ENCODE measurements at regions not wholly inside any gene's neighbourhood (a gene's known extent, or its start where the extent isn't known, plus 50 kb on each side); places are given as distances from the start of the nearest gene placed in this dataset.

- Histone ChIP-seq H3K27ac (ENCODE audit: low read depth, low read length) (no peak overlapping the region), H3K4me1 (ENCODE audit: insufficient read depth, low read length) (no peaks in the 10 kb centered on the region), H3K9me3 (ENCODE audit: control insufficient read depth in 1 of 2, low read length in 2 of 2) (no peaks in the 10 kb centered on the region), H3K4me3 (ENCODE audit: low read length in 2 of 2) (no peak overlapping the region), H3K36me3 (ENCODE audit: insufficient read depth, low read length) (no peaks in the 10 kb centered on the region), H3K27me3 (ENCODE audit: insufficient read depth, low read length) (no peaks in the 10 kb centered on the region)
- Mint-ChIP-seq H3K9me3 (peaks cover 0 to 4% (median 2%) of the 10 kb centered on the region in 8 donors), H3K36me3 (no peaks in the 10 kb centered on the region), H3K27me3 (peaks cover 0 to 2% of the 10 kb centered on the region in 2 donors), H3K27ac (no peak overlapping the region), H3K4me3 (no peak overlapping the region), H3K4me1 (no peaks in the 10 kb centered on the region)
- intact Hi-C loops (cut with micrococcal nuclease) = no loop called here
- DNase-seq = no peak
- ChIA-PET POLR2A (ENCODE audit: partially characterized antibody) (no interaction called here), CTCF (ENCODE audit: partially characterized antibody) (no interaction called here)
Observed at GRCh38 chr2:222115296-222115695, 183.5 kb downstream of the PAX3 start.

GRCh38 chr2:222108957-222109585 is 189.7 kb downstream of the PAX3 start:
- Mint-ChIP-seq H3K27ac (no peak overlapping the region), H3K4me3 (no peak overlapping the region), H3K4me1 (no peaks in the 10 kb centered on the region), H3K27me3 (peaks cover 2 to 5% of the 10 kb centered on the region in 2 donors), H3K9me3 (peaks cover 0 to 2% (median 0%) of the 10 kb centered on the region in 8 donors), H3K36me3 (no peaks in the 10 kb centered on the region)
- DNase-seq = no peak
- intact Hi-C loops (cut with micrococcal nuclease) = no loop called here
- Histone ChIP-seq H3K4me1 (ENCODE audit: insufficient read depth, low read length) (no peaks in the 10 kb centered on the region), H3K36me3 (ENCODE audit: insufficient read depth, low read length) (no peaks in the 10 kb centered on the region), H3K27me3 (ENCODE audit: insufficient read depth, low read length) (no peaks in the 10 kb centered on the region), H3K9me3 (ENCODE audit: control insufficient read depth in 1 of 2, low read length in 2 of 2) (no peaks in the 10 kb centered on the region), H3K27ac (ENCODE audit: low read depth, low read length) (no peak overlapping the region), H3K4me3 (ENCODE audit: low read length in 2 of 2) (no peak overlapping the region)
- ChIA-PET POLR2A (ENCODE audit: partially characterized antibody) (no interaction called here), CTCF (ENCODE audit: partially characterized antibody) (no interaction called here)

- no peak overlapping the region for H3K4me3 Mint-ChIP-seq
Observed at GRCh38 chr2:222108497-222108896, 190.3 kb downstream of the PAX3 start.

GRCh38 chr2:222105046-222105445 is 193.8 kb downstream of the PAX3 start:
- Histone ChIP-seq H3K9me3 (ENCODE audit: control insufficient read depth in 1 of 2, low read length in 2 of 2) (no peaks in the 10 kb centered on the region), H3K27me3 (ENCODE audit: insufficient read depth, low read length) (no peaks in the 10 kb centered on the region), H3K4me3 (ENCODE audit: low read length in 2 of 2) (no peak overlapping the region), H3K4me1 (ENCODE audit: insufficient read depth, low read length) (no peaks in the 10 kb centered on the region), H3K27ac (ENCODE audit: low read depth, low read length) (no peak overlapping the region), H3K36me3 (ENCODE audit: insufficient read depth, low read length) (no peaks in the 10 kb centered on the region)
- Mint-ChIP-seq H3K9me3 (no peaks in the 10 kb centered on the region), H3K36me3 (no peaks in the 10 kb centered on the region), H3K4me1 (no peaks in the 10 kb centered on the region), H3K27me3 (peaks cover 2 to 5% of the 10 kb centered on the region in 2 donors), H3K27ac (no peak overlapping the region), H3K4me3 (no peak overlapping the region)
- DNase-seq = no peak
- intact Hi-C loops (cut with micrococcal nuclease) = no loop called here
- CTCF ChIA-PET (ENCODE audit: partially characterized antibody) = no interaction called here
- POLR2A ChIA-PET (ENCODE audit: partially characterized antibody) = no interaction called here

More at GRCh38 chr2:222108497-222108896, 190.3 kb downstream of the PAX3 start:
- Mint-ChIP-seq H3K36me3 (no peaks in the 10 kb centered on the region), H3K9me3 (peaks cover 0 to 2% (median 0%) of the 10 kb centered on the region in 8 donors), H3K27me3 (peaks cover 2 to 5% of the 10 kb centered on the region in 2 donors), H3K27ac (no peak overlapping the region), H3K4me1 (no peaks in the 10 kb centered on the region)
- no peak for DNase-seq
- no peak overlapping the region for H3K27ac ChIP-seq (ENCODE audit: low read depth, low read length)
- no peaks in the 10 kb centered on the region for H3K9me3 ChIP-seq (ENCODE audit: control insufficient read depth in 1 of 2, low read length in 2 of 2)
- CTCF ChIA-PET (ENCODE audit: partially characterized antibody) = no interaction called here
- no peak overlapping the region for H3K4me3 ChIP-seq (ENCODE audit: low read length in 2 of 2)
- no peaks in the 10 kb centered on the region for H3K27me3 ChIP-seq (ENCODE audit: insufficient read depth, low read length)
- H3K4me1 ChIP-seq (ENCODE audit: insufficient read depth, low read length) = no peaks in the 10 kb centered on the region
- H3K36me3 ChIP-seq (ENCODE audit: insufficient read depth, low read length) = no peaks in the 10 kb centered on the region
- intact Hi-C loops (cut with micrococcal nuclease) = no loop called here
- POLR2A ChIA-PET (ENCODE audit: partially characterized antibody) = no interaction called here

- Histone ChIP-seq H3K36me3 (ENCODE audit: insufficient read depth, low read length) (no peaks in the 10 kb centered on the region), H3K27me3 (ENCODE audit: insufficient read depth, low read length) (no peaks in the 10 kb centered on the region), H3K4me1 (ENCODE audit: insufficient read depth, low read length) (no peaks in the 10 kb centered on the region), H3K9me3 (ENCODE audit: control insufficient read depth in 1 of 2, low read length in 2 of 2) (no peaks in the 10 kb centered on the region), H3K27ac (ENCODE audit: low read depth, low read length) (no peak overlapping the region), H3K4me3 (ENCODE audit: low read length in 2 of 2) (no peak overlapping the region)
- intact Hi-C loops (cut with micrococcal nuclease) = no loop called here
- Mint-ChIP-seq H3K27me3 (peaks cover 2 to 6% of the 10 kb centered on the region in 2 donors), H3K4me3 (no peak overlapping the region), H3K36me3 (no peaks in the 10 kb centered on the region), H3K9me3 (peaks cover 0 to 3% (median 0%) of the 10 kb centered on the region in 8 donors), H3K4me1 (no peaks in the 10 kb centered on the region), H3K27ac (no peak overlapping the region)
- CTCF ChIA-PET (ENCODE audit: partially characterized antibody) = no interaction called here
- POLR2A ChIA-PET (ENCODE audit: partially characterized antibody) = no interaction called here
- DNase-seq = no peak
Observed at GRCh38 chr2:222102575-222103349, 196.0 kb downstream of the PAX3 start.

GRCh38 chr2:222100704-222101699 is 197.8 kb downstream of the PAX3 start:
- H3K36me3 ChIP-seq (ENCODE audit: insufficient read depth, low read length) = no peaks in the 10 kb centered on the region
- H3K4me1 Mint-ChIP-seq = no peaks in the 10 kb centered on the region
- H3K27ac Mint-ChIP-seq = no peak overlapping the region
- H3K27me3 Mint-ChIP-seq = peaks cover 3 to 6% of the 10 kb centered on the region in 2 donors
- peaks cover 0 to 3% (median 0%) of the 10 kb centered on the region in 8 donors for H3K9me3 Mint-ChIP-seq
- H3K27me3 ChIP-seq (ENCODE audit: insufficient read depth, low read length) = no peaks in the 10 kb centered on the region
- H3K27ac ChIP-seq (ENCODE audit: low read depth, low read length) = no peak overlapping the region
- POLR2A ChIA-PET (ENCODE audit: partially characterized antibody) = no interaction called here
- no peaks in the 10 kb centered on the region for H3K9me3 ChIP-seq (ENCODE audit: control insufficient read depth in 1 of 2, low read length in 2 of 2)
- DNase-seq = no peak
- H3K36me3 Mint-ChIP-seq = no peaks in the 10 kb centered on the region
- no peak overlapping the region for H3K4me3 ChIP-seq (ENCODE audit: low read length in 2 of 2)
- intact Hi-C loops (cut with micrococcal nuclease) = no loop called here
- CTCF ChIA-PET (ENCODE audit: partially characterized antibody) = no interaction called here
- no peaks in the 10 kb centered on the region for H3K4me1 ChIP-seq (ENCODE audit: insufficient read depth, low read length)
- H3K4me3 Mint-ChIP-seq = no peak overlapping the region

- H3K4me3 Mint-ChIP-seq = no peak overlapping the region
- no peak for DNase-seq
- Histone ChIP-seq H3K36me3 (ENCODE audit: insufficient read depth, low read length) (no peaks in the 10 kb centered on the region), H3K27ac (ENCODE audit: low read depth, low read length) (no peak overlapping the region), H3K9me3 (ENCODE audit: control insufficient read depth in 1 of 2, low read length in 2 of 2) (no peaks in the 10 kb centered on the region), H3K4me1 (ENCODE audit: insufficient read depth, low read length) (no peaks in the 10 kb centered on the region), H3K27me3 (ENCODE audit: insufficient read depth, low read length) (no peaks in the 10 kb centered on the region), H3K4me3 (ENCODE audit: low read length in 2 of 2) (no peak overlapping the region)
- H3K36me3 Mint-ChIP-seq = no peaks in the 10 kb centered on the region
- ChIA-PET POLR2A (ENCODE audit: partially characterized antibody) (no interaction called here), CTCF (ENCODE audit: partially characterized antibody) (no interaction called here)
- intact Hi-C loops (cut with micrococcal nuclease) = no loop called here
- no peaks in the 10 kb centered on the region for H3K4me1 Mint-ChIP-seq
- H3K27ac Mint-ChIP-seq = no peak overlapping the region
- peaks cover 2% of the 10 kb centered on the region in 2 donors for H3K27me3 Mint-ChIP-seq
- peaks cover 0 to 10% (median 5%) of the 10 kb centered on the region in 8 donors for H3K9me3 Mint-ChIP-seq
Observed at GRCh38 chr2:222088561-222088960, 210.2 kb downstream of the PAX3 start.

All from CD4-positive, alpha-beta memory T cell (primary cell).